BJ (cell line): ENCODE measurements at regions not wholly inside any gene's neighbourhood (a gene's known extent, or its start where the extent isn't known, plus 50 kb on each side); places are given as distances from the start of the nearest gene placed in this dataset.
A peak's percentile ranks its signal among the peaks of the same experiment; 100 is the strongest.

Experiments
- CTCF ChIA-PET: fragments of 350-600 bp; formaldehyde crosslinking; extraction: SDS; loops from one replicate; lab custom pipeline; 2021; ENCODE audit warnings: antibody characterized with exemption, inconsistent platforms; lab: Yijun Ruan, JAX
- POLR2A ChIA-PET: fragments of 300-600 bp; sonication (Branson Sonifier 250); formaldehyde crosslinking; extraction: SDS; loops from one replicate; lab custom pipeline; 2021; ENCODE audit warnings: antibody characterized with exemption; lab: Charles Lee
- DNase-seq: peaks from one replicate; pipeline ENCODE4 v3.0.0-alpha.2; 2011; ENCODE audit warnings: low read depth
- H3K27me3 ChIP-seq: 2 replicates; pipeline ENCODE4 v1.6.0; 2011; ENCODE audit warnings: low read length; ENCODE audit not compliant: control insufficient read depth, insufficient read depth
- H3K36me3 ChIP-seq: 2 replicates; pipeline ENCODE4 v1.5.1; 2011; ENCODE audit warnings: low read length; ENCODE audit not compliant: control insufficient read depth, insufficient read depth
- H3K4me3 ChIP-seq: 2 replicates; pipeline ENCODE4 v1.5.1; 2011; ENCODE audit warnings: low read depth, mild to moderate bottlenecking, control low read depth, low read length
- TF ChIP-seq, protein P1 (sequence below): IDR thresholded peaks from 2 replicates; pipeline ENCODE4 v1.5.1; 2011; ENCODE audit warnings: low read depth, mild to moderate bottlenecking, control low read depth, inconsistent platforms, low read length, moderate library complexity; ENCODE audit not compliant: insufficient read depth

DNA sequence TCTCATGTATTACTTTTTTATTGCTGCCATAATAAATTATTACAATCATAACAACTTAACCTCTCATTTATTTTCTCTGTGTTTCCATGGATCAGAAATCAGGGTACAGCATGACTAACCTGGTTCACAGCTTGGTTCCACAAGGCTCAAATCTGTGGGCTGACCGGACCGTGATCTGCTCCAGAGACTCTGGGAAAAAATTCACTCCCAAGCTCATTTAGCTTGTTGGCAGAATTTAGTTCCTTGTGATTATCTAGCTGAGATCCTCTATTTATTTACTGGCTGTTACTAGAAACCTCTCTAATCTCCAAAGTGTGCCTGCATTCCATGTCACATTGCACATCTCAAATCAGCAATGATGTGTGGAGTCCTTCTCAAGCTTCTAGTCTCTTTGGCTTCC lies 386.6 kb downstream of the DIPK2A start:
- Histone ChIP-seq H3K4me3 (no peak overlapping the region), H3K36me3 (no peaks in the 10 kb centered on the region), H3K27me3 (no peaks in the 10 kb centered on the region)
- ChIA-PET POLR2A (no interaction called here), CTCF (no interaction called here)
- DNase-seq = no peak
- TF ChIP-seq, protein P1, sequence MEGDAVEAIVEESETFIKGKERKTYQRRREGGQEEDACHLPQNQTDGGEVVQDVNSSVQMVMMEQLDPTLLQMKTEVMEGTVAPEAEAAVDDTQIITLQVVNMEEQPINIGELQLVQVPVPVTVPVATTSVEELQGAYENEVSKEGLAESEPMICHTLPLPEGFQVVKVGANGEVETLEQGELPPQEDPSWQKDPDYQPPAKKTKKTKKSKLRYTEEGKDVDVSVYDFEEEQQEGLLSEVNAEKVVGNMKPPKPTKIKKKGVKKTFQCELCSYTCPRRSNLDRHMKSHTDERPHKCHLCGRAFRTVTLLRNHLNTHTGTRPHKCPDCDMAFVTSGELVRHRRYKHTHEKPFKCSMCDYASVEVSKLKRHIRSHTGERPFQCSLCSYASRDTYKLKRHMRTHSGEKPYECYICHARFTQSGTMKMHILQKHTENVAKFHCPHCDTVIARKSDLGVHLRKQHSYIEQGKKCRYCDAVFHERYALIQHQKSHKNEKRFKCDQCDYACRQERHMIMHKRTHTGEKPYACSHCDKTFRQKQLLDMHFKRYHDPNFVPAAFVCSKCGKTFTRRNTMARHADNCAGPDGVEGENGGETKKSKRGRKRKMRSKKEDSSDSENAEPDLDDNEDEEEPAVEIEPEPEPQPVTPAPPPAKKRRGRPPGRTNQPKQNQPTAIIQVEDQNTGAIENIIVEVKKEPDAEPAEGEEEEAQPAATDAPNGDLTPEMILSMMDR = no peak

DNA sequence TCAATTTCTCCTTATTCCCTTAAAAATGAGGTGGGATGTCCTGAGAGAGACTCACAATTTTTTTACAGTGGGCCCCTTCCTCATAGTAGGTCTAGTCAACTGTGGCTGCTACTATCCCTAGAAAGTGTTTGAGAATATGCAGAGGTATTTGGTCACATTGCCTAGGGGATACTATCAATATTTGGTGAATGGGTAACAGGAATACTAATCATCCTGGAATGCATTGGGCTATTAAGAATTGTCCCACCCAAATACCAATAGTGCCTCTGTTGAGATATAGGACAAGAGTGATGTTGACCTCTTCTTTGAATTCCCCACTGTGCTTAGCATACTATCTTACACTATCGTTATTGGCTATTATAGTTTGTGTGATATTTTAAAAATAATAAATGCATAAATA lies 389.4 kb downstream of the DIPK2A start:
- ChIA-PET POLR2A (no interaction called here), CTCF (no interaction called here)
- Histone ChIP-seq H3K27me3 (no peaks in the 10 kb centered on the region), H3K36me3 (no peaks in the 10 kb centered on the region), H3K4me3 (no peak overlapping the region)
- TF ChIP-seq, protein P1 = no peak
- no peak for DNase-seq

DNA sequence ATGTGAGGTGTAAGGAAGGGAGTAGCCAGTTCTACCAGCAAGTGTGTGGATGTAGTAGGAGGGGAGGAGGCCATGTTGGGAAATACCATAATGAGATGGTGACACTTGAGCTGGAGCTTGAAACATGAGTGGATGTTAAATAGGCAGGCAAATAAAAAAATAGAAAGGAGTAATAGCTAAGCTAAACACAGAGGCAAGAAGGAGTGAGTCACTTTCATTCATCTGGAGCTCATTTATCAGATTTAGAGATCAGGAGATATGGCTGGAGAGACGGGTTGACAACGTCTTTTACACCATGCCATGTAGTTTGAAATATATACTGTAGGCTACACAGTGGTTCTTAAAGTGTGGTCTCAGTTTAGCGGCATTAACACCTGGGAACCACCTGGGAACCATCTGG lies 390.5 kb downstream of the DIPK2A start:
- POLR2A ChIA-PET = no interaction called here
- Histone ChIP-seq H3K36me3 (no peaks in the 10 kb centered on the region), H3K27me3 (no peaks in the 10 kb centered on the region), H3K4me3 (no peak overlapping the region)
- DNase-seq = peak; percentile 48
- TF ChIP-seq, protein P1 = no peak
- CTCF ChIA-PET = no interaction called here

DNA sequence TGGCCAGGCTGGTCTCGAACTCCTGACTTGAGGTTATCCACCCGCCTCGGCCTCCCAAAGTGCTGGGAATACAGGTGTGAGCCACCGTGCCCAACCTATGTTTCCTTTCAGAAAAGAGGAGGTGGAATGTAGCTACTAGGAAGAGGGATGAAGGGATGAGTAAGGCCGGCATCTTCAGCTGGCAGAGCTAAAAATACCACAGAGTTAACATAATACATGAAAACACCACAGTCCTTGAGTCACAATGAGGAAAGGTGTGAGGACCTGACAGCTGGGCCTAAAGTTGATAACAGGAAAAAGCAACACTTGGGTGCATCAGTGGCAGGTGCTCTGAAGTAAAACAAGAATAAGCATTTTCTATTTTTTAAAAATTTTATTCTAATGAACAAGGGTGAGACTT lies 392.2 kb downstream of the DIPK2A start:
- Histone ChIP-seq H3K4me3 (no peak overlapping the region), H3K36me3 (no peaks in the 10 kb centered on the region), H3K27me3 (no peaks in the 10 kb centered on the region)
- no peak for DNase-seq
- ChIA-PET POLR2A (no interaction called here), CTCF (no interaction called here)
- TF ChIP-seq, protein P1 = no peak

DNA sequence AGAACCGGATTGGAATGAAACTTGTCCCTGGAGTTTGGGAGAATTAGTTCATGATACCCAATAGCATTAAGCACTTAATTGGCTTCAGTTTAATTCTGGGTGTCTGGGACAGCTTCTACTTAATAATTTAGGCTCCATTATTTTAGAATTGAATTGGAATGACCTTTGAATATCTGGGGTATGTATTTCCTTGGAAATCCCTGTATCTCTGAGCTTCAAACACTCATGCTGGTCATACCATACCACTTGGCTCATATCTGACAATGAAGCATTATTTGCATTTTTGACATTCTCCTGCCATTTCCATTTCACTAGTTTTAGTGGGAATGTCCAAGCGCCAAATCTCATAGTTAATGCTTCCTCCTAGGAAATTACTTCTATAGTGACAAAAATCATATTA lies 393.1 kb downstream of the DIPK2A start:
- POLR2A ChIA-PET = no interaction called here
- CTCF ChIA-PET = no interaction called here
- DNase-seq = no peak
- Histone ChIP-seq H3K36me3 (no peaks in the 10 kb centered on the region), H3K27me3 (no peaks in the 10 kb centered on the region), H3K4me3 (no peak overlapping the region)
- TF ChIP-seq, protein P1 = no peak
